PC-9 (cell line): ENCODE measurements at regions not wholly inside any gene's neighbourhood (a gene's known extent, or its start where the extent isn't known, plus 50 kb on each side); places are given as distances from the start of the nearest gene placed in this dataset.

Experiments
- CTCF ChIP-seq: fragments of 200-600 bp; sonication (generic); conservative IDR thresholded peaks from 2 replicates; pipeline ENCODE4 v1.6.1; 2017; ENCODE audit warnings: mixed run types, antibody characterized with exemption, mild to moderate bottlenecking, moderate library complexity
- EZH2 ChIP-seq: fragments of 200-600 bp; sonication (generic); IDR thresholded peaks from 2 replicates; pipeline ENCODE4 v1.8.0; 2017; ENCODE audit warnings: antibody characterized with exemption, low read depth

- TF ChIP-seq CTCF (no peak), EZH2 (no peak)
These were observed 58.1 kb upstream of the NEURL1B start for GRCh38 chr5:172582940-172583339.
